ENCODE measurements at regions not wholly inside any gene's neighbourhood (a gene's known extent, or its start where the extent isn't known, plus 50 kb on each side); places are given as distances from the start of the nearest gene placed in this dataset.

- H3K27ac ChIP-seq (ENCODE audit: low read depth, low read length, severe bottlenecking) = no peak overlapping the region
- no peaks in the 10 kb centered on the region for H3K4me1 ChIP-seq (ENCODE audit: control insufficient read depth, insufficient read depth, low read length, poor library complexity, severe bottlenecking)
- 100% methylated on average over 1 of the region's 6 CpGs; no CpG with 5 or more reads in 1 of the 2 experiments for WGBS, 2 experiments (ENCODE audit: insufficient coverage in 2 of 2)
- H3K4me3 ChIP-seq (ENCODE audit: extremely low read depth, insufficient read depth, low read length, poor library complexity, severe bottlenecking) = no peak overlapping the region
- H3K36me3 ChIP-seq (ENCODE audit: control insufficient read depth, insufficient read depth, low read length) = no peaks in the 10 kb centered on the region
- no peaks in the 10 kb centered on the region for H3K9me3 ChIP-seq (ENCODE audit: control insufficient read depth, low read length)
These were observed 116.6 kb upstream of the WDR11 start for GRCh38 chr10:120734483-120735078.

DNA sequence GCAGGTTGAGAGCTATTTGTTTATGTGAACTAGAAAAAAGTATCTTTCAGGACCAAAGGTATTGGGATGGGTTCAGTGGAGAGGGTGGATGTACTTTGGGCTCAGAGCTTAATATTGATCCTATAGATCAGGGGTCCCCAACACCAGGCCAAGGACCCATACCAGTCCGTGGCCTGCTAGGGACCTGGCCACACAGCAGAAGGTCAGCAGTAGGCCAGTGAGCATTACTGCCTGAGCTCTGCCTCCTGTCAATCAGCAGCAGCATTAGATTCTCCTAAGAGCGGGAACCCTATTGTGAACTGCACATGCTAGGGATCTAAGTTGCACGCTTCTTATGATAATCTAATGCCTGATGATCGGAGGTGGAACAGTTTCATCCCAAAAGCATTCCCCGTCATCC lies 115.8 kb upstream of the WDR11 start:
- Histone ChIP-seq H3K4me3 (ENCODE audit: extremely low read depth, insufficient read depth, low read length, poor library complexity, severe bottlenecking) (no peak overlapping the region), H3K4me1 (ENCODE audit: control insufficient read depth, insufficient read depth, low read length, poor library complexity, severe bottlenecking) (no peaks in the 10 kb centered on the region), H3K9me3 (ENCODE audit: control insufficient read depth, low read length) (no peaks in the 10 kb centered on the region), H3K36me3 (ENCODE audit: control insufficient read depth, insufficient read depth, low read length) (no peaks in the 10 kb centered on the region), H3K27ac (ENCODE audit: low read depth, low read length, severe bottlenecking) (no peak overlapping the region)
- WGBS, 2 experiments (ENCODE audit: insufficient coverage in 2 of 2) = 81 to 85% methylated on average over 5 of the region's 5 CpGs

DNA sequence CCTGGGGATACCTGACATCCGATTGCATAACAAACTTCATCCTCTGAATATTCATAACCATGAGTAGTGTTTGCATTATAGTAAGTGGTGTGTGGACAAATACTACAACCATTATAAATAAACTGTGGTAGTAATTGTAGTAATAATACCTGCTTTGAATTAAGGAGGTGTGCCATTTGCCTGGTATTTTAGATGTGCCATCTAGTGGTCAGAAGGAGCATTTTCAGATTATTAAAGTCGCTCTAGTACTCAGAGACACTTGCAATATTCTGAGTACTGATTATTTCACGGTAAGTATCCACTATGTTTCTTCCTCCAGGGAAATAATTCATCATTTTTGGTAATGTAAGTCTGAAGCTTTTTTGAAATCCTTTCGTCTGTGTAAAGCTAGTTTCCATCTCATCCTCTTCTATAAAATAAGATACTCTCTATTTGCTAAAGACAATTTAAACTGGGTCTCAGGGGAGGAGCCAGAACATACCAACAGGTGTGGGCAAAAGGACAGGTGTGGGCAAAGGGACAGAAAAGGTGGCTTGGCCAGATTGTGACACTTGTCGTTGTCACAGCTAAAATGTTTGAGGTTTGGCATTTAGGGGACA lies 115.3 kb upstream of the WDR11 start:
- Histone ChIP-seq H3K4me3 (ENCODE audit: extremely low read depth, insufficient read depth, low read length, poor library complexity, severe bottlenecking) (no peak overlapping the region), H3K9me3 (ENCODE audit: control insufficient read depth, low read length) (no peaks in the 10 kb centered on the region), H3K27ac (ENCODE audit: low read depth, low read length, severe bottlenecking) (no peak overlapping the region), H3K36me3 (ENCODE audit: control insufficient read depth, insufficient read depth, low read length) (no peaks in the 10 kb centered on the region), H3K4me1 (ENCODE audit: control insufficient read depth, insufficient read depth, low read length, poor library complexity, severe bottlenecking) (no peaks in the 10 kb centered on the region)
- WGBS, 2 experiments (ENCODE audit: insufficient coverage in 2 of 2) = 60 to 90% methylated on average over 1 of the region's 5 CpGs

- H3K9me3 ChIP-seq (ENCODE audit: control insufficient read depth, low read length) = no peaks in the 10 kb centered on the region
- no peaks in the 10 kb centered on the region for H3K4me1 ChIP-seq (ENCODE audit: control insufficient read depth, insufficient read depth, low read length, poor library complexity, severe bottlenecking)
- no peak overlapping the region for H3K4me3 ChIP-seq (ENCODE audit: extremely low read depth, insufficient read depth, low read length, poor library complexity, severe bottlenecking)
- no peaks in the 10 kb centered on the region for H3K36me3 ChIP-seq (ENCODE audit: control insufficient read depth, insufficient read depth, low read length)
- 79 to 86% methylated on average over 4 of the region's 4 CpGs for WGBS, 2 experiments (ENCODE audit: insufficient coverage in 2 of 2)
- H3K27ac ChIP-seq (ENCODE audit: low read depth, low read length, severe bottlenecking) = no peak overlapping the region
These were observed 114.8 kb upstream of the WDR11 start for GRCh38 chr10:120736377-120736776.

DNA sequence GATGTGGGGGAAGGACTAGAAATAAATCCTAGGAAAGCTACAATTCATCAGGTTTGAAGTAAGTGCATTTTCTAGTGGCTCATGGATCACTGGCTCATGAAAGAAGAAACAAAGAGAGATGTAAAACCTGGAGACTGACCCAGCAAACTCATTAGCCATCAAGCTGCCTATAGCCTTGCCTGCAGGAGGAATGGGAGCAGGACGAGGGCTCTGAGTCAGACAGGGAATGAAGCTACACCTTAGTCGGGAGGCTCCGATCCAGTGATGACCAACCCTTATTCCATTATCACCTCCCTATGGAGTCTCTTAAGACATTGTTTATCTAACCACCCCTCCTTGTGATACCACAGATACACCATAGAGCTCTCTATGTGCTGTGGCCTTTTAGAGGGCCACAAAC lies 112.5 kb upstream of the WDR11 start:
- 40% methylated on average over 1 to 3 of the region's 3 CpGs for WGBS, 2 experiments (ENCODE audit: insufficient coverage in 2 of 2)
- no peaks in the 10 kb centered on the region for H3K4me1 ChIP-seq (ENCODE audit: control insufficient read depth, insufficient read depth, low read length, poor library complexity, severe bottlenecking)
- no peak overlapping the region for H3K27ac ChIP-seq (ENCODE audit: low read depth, low read length, severe bottlenecking)
- no peaks in the 10 kb centered on the region for H3K36me3 ChIP-seq (ENCODE audit: control insufficient read depth, insufficient read depth, low read length)
- no peaks in the 10 kb centered on the region for H3K9me3 ChIP-seq (ENCODE audit: control insufficient read depth, low read length)
- no peak overlapping the region for H3K4me3 ChIP-seq (ENCODE audit: extremely low read depth, insufficient read depth, low read length, poor library complexity, severe bottlenecking)

DNA sequence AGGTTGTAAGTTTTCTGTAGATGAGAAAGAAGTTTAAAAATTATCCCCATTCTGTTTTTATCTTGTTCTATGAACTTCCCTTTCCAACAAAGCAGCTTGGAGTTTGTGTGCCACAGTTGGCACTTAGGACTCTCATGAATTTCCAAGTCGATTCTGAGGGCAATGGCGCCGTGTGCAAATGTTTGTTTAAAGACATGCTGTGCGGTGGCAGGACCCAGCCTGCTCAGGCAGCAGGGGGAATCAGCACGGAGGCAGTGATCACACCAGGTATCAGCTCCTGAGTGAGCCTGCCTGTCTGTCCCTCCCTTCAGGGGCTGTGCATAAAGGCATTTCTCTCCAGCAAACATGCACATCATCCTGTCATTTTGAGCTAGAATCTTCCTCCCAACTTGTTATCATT lies 109.8 kb upstream of the WDR11 start:
- Histone ChIP-seq H3K27ac (ENCODE audit: low read depth, low read length, severe bottlenecking) (no peak overlapping the region), H3K4me3 (ENCODE audit: extremely low read depth, insufficient read depth, low read length, poor library complexity, severe bottlenecking) (no peak overlapping the region), H3K4me1 (ENCODE audit: control insufficient read depth, insufficient read depth, low read length, poor library complexity, severe bottlenecking) (no peaks in the 10 kb centered on the region), H3K36me3 (ENCODE audit: control insufficient read depth, insufficient read depth, low read length) (no peaks in the 10 kb centered on the region), H3K9me3 (ENCODE audit: control insufficient read depth, low read length) (no peaks in the 10 kb centered on the region)
- 59 to 64% methylated on average over 2 to 5 of the region's 5 CpGs for WGBS, 2 experiments (ENCODE audit: insufficient coverage in 2 of 2)

- H3K4me3 ChIP-seq (ENCODE audit: extremely low read depth, insufficient read depth, low read length, poor library complexity, severe bottlenecking) = no peak overlapping the region
These were observed 108.8 kb upstream of the WDR11 start for GRCh38 chr10:120742373-120742772.

GRCh38 chr10:120744040-120744439 lies 107.1 kb upstream of the WDR11 start:
- H3K36me3 ChIP-seq (ENCODE audit: control insufficient read depth, insufficient read depth, low read length) = no peaks in the 10 kb centered on the region
- no peak overlapping the region for H3K27ac ChIP-seq (ENCODE audit: low read depth, low read length, severe bottlenecking)
- no peaks in the 10 kb centered on the region for H3K4me1 ChIP-seq (ENCODE audit: control insufficient read depth, insufficient read depth, low read length, poor library complexity, severe bottlenecking)
- 86 to 94% methylated on average over 2 to 5 of the region's 5 CpGs for WGBS, 2 experiments (ENCODE audit: insufficient coverage in 2 of 2)
- H3K4me3 ChIP-seq (ENCODE audit: extremely low read depth, insufficient read depth, low read length, poor library complexity, severe bottlenecking) = no peak overlapping the region
- no peaks in the 10 kb centered on the region for H3K9me3 ChIP-seq (ENCODE audit: control insufficient read depth, low read length)

More at GRCh38 chr10:120742373-120742772, 108.8 kb upstream of the WDR11 start:
- H3K27ac ChIP-seq (ENCODE audit: low read depth, low read length, severe bottlenecking) = no peak overlapping the region
- WGBS, 2 experiments (ENCODE audit: insufficient coverage in 2 of 2) = 89 to 100% methylated on average over 1 to 2 of the region's 4 CpGs
- H3K4me1 ChIP-seq (ENCODE audit: control insufficient read depth, insufficient read depth, low read length, poor library complexity, severe bottlenecking) = no peaks in the 10 kb centered on the region
- no peaks in the 10 kb centered on the region for H3K36me3 ChIP-seq (ENCODE audit: control insufficient read depth, insufficient read depth, low read length)
- no peaks in the 10 kb centered on the region for H3K9me3 ChIP-seq (ENCODE audit: control insufficient read depth, low read length)

- Histone ChIP-seq H3K36me3 (ENCODE audit: control insufficient read depth, insufficient read depth, low read length) (no peaks in the 10 kb centered on the region), H3K4me1 (ENCODE audit: control insufficient read depth, insufficient read depth, low read length, poor library complexity, severe bottlenecking) (no peaks in the 10 kb centered on the region), H3K9me3 (ENCODE audit: control insufficient read depth, low read length) (no peaks in the 10 kb centered on the region), H3K27ac (ENCODE audit: low read depth, low read length, severe bottlenecking) (no peak overlapping the region), H3K4me3 (ENCODE audit: extremely low read depth, insufficient read depth, low read length, poor library complexity, severe bottlenecking) (no peak overlapping the region)
- WGBS, 2 experiments (ENCODE audit: insufficient coverage in 2 of 2) = 19 to 23% methylated on average over 3 of the region's 4 CpGs
These were observed 105.0 kb upstream of the WDR11 start for GRCh38 chr10:120746001-120746777.

GRCh38 chr10:120748519-120748918 lies 102.6 kb upstream of the WDR11 start:
- no peak overlapping the region for H3K27ac ChIP-seq (ENCODE audit: low read depth, low read length, severe bottlenecking)
- WGBS, 2 experiments (ENCODE audit: insufficient coverage in 2 of 2) = 93% methylated on average over 2 of the region's 2 CpGs; no CpG with 5 or more reads in 1 of the 2 experiments
- H3K4me3 ChIP-seq (ENCODE audit: extremely low read depth, insufficient read depth, low read length, poor library complexity, severe bottlenecking) = no peak overlapping the region
- no peaks in the 10 kb centered on the region for H3K9me3 ChIP-seq (ENCODE audit: control insufficient read depth, low read length)
- no peaks in the 10 kb centered on the region for H3K4me1 ChIP-seq (ENCODE audit: control insufficient read depth, insufficient read depth, low read length, poor library complexity, severe bottlenecking)
- H3K36me3 ChIP-seq (ENCODE audit: control insufficient read depth, insufficient read depth, low read length) = no peaks in the 10 kb centered on the region

- Histone ChIP-seq H3K36me3 (ENCODE audit: control insufficient read depth, insufficient read depth, low read length) (no peaks in the 10 kb centered on the region), H3K9me3 (ENCODE audit: control insufficient read depth, low read length) (no peaks in the 10 kb centered on the region), H3K4me1 (ENCODE audit: control insufficient read depth, insufficient read depth, low read length, poor library complexity, severe bottlenecking) (no peaks in the 10 kb centered on the region), H3K4me3 (ENCODE audit: extremely low read depth, insufficient read depth, low read length, poor library complexity, severe bottlenecking) (no peak overlapping the region), H3K27ac (ENCODE audit: low read depth, low read length, severe bottlenecking) (no peak overlapping the region)
- no CpG with 5 or more reads among the region's 2 CpGs for WGBS, 2 experiments (ENCODE audit: insufficient coverage in 2 of 2)
These were observed 102.1 kb upstream of the WDR11 start for GRCh38 chr10:120749072-120749471.
